GM19463 (cell line): ENCODE measurements at regions not wholly inside any gene's neighbourhood (a gene's known extent, or its start where the extent isn't known, plus 50 kb on each side); places are given as distances from the start of the nearest gene placed in this dataset.
"Not testable (repeated sequence)": the region's sequence is repeated elsewhere in the genome, so short reads cannot be mapped to it uniquely, and the experiment has no call there.

Experiments used
- ATAC-seq: cut with Tn5 transposase; IDR thresholded peaks from one replicate; pipeline ENCODE4 v1.9.1; 2021; ENCODE audit warnings: mild to moderate bottlenecking, moderate library complexity; ENCODE audit not compliant: unreplicated experiment

DNA sequence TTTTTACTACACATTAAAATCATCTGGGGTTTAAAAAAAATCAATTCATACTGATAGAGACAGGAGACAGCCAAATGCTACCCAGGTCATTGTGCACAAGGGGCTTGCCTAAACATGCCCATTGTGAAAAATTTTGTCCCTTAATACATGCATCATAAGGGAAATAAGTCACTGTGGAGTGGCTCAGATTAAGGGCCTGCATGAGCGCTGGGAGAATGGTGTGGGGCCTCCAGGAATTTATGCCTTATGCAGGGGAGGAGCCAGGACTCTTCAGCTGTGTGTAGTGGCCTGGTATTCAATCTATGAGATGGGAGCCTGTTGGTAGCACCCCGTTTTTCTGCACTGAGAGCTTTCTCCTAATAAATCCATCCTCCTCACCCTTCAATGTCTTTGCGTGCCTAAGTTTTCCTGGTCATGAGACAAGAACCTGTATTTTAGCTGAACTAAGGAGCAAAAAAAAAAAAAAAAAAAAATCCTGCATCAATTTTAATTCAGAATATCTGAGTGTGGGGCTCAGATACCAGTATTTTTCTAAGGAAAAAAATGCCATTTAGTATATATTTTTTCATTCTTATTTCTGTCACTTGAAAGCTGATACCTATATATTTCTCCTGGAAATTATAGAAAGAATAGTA is 997.6 kb upstream of the ATXN8OS start:
- no peak for ATAC-seq

DNA sequence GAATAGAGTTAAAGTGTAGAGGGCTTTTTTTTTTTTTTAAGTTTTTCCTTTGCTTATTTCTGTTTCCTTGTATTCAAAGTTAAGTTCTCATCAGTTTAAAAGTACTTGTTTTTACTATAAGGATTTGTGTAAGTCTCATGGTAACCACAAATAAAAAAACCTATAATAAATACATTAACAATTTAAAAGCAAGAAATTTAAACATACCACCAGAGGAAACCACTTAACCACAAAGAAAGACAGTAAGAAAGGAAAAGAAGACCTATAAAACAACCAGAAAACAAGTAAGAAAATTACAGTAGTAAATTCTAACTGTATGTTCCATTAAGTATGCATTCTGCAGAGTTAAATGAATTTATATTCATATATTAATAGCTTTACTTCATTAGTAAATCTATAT is 999.1 kb upstream of the ATXN8OS start:
- no peak for ATAC-seq

DNA sequence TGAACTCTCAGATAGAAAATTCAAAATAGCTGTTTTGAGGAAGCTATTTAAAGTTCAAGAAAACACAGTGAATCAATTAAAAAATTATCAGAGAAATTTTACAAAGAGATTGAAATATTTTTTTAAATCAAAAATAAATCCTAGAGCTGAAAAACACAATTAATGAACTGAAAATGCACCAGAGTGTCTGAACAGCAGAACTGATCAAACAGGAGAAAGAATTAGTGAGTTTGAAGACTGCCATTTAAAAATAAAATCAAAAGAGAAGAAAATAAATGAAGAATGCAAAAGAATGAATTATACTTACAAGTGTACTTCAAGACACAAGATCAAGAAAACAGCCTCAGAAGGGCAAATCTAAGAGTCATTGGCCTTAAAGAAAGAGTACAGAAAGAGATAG is 1000.2 kb upstream of the ATXN8OS start:
- ATAC-seq, result no peak

DNA sequence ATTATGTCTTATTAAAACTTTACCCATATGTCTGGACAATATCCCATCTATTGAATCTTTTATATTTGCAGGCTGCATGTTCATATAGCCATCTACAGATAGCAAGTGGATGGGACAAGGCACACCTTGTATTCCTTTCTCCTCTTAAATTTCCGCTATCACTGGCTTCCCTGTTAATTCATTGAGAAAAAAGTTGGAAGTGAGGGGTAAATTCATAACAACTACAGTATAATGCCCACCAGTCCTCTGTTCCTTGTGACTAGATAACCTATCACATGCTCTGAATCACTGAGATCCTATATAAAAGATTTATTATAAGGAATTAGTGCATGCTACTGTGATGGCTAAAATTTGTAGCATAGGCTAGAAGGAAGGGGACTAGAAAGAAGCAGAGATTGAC is 1005.8 kb upstream of the ATXN8OS start:
- no peak for ATAC-seq

DNA sequence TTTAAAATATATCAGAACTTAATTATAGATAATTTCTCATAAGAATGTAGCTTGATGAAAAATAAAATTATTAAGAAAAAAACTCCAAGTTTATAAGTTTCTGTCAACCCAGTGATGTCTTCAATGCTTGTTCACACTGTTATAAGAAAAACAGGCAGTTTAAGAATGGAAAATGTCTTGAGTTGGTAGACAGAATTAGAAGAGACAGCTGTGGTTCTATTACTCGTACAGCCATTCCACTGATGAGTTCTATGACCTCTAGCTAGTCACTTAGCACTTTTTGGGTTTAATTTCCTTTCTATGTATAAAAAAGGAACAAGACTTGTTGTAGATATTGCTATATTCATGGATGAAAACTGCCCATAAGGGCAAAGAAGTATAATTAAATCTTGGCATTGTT is 1013.1 kb upstream of the ATXN8OS start:
- ATAC-seq, result no peak

DNA sequence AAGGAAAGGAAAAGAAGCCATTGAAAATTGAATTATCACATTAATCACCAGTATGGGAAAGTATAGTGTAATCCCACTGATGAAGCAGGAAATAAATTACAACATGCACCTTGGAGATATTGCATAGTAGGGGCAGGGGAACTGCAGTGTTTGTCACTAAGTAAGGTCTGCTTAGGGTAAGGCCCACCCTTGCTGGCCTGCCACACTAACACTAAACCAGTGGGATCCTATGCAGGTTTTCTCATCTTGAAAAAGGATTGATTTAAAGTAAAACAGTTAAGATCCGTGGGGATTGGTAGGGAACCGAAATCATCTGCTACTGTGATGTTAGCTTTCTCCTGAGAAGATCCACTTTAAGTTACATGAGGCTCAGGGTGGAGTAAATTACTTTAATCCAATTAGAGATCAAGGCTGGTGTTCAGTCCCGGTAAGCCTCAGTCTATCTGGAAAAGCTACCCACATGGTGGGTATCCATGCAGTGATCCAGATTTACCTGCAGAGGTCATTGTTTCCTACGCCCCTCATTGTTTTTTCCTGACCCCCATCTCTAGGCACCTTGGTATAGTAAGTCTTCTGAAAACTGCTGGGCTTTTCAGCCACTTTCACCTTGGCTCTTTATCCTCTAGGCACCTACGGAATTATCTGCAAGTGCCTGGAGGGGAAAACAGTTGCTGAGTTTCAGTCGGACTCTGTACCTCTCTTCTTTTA is 1014.9 kb upstream of the ATXN8OS start:
- ATAC-seq, result no peak

DNA sequence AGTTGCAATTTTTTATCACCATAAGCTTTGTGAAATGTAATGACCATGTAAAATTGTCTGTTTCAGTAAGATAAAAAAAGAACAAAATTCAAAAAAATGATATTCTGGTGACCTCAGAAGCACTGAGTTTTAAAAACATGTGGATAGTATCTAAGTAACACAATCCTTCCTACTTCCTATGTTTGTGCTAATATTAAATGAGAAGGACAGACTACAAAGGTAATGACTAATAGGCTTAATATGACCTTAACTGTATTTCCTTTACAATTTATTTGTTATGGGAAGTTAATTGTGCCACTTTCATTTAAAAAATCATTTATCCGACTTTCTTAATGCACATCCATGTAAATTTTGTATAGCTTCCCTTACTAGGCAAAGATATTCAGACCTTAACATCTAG is 1030.4 kb upstream of the ATXN8OS start:
- ATAC-seq, result no peak

DNA sequence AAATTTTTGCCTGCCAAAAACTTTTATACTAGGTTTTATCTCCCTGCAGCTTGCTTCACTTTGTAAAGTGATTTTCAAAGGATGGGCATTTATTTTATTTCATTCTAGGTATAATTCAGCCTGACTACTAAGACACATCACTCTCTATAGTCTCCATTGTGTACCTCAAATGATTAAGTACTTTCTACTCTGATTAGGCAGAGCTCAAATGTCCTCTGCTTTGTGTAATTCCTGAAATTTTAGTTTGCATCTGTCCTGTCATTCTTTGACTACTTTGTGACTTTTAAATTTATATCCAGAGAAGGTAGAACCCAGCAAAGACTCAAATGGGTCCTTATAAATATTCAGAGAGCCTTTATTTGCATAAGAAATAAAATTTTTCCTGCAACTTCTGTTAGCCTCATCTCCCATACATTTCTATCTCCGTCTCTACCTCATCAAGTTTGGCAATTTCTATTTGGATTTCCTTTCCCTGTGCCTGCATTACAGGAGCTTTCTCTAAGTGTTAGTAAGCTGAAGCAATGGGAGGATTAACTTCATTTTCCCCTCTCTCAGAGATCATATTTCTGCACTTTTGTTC is 1038.0 kb upstream of the ATXN8OS start:
- no peak for ATAC-seq

DNA sequence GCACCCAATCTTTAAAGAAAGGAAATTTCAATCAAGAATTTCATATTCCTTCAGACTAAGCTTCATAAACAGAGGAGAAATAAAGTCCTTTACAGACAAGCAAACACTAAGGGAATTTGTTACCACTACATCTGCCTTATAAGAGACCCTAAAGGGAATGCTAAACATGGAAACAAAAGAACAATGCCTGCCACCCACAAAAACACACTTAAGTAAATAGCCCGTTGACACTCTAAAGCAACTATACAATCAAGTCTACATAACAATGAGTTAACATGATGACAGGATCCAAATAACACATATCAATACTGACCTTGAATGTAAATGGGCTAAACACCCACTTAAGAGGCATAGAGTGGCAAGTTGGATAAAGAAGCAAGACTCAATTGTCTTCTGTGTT is 1056.9 kb upstream of the ATXN8OS start:
- no peak for ATAC-seq

DNA sequence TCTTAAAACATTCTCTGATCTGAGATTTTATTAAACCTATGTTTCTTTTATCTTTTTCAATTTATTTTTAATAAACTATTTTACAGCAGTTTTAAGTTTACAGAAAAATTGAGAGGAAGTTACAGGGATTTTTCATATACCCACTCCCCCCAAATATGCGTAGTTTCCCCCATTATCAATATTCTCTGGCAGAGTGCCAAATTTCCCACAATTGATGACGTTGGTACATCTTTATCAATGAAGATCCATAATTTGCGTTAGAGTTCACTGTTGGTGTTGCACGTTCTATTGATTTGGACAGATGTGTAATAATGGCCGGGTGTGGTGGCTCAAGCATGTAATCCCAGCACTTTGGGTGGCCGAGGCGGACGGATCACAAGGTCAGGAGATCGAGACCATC is 1063.0 kb upstream of the ATXN8OS start:
- ATAC-seq, result no peak

DNA sequence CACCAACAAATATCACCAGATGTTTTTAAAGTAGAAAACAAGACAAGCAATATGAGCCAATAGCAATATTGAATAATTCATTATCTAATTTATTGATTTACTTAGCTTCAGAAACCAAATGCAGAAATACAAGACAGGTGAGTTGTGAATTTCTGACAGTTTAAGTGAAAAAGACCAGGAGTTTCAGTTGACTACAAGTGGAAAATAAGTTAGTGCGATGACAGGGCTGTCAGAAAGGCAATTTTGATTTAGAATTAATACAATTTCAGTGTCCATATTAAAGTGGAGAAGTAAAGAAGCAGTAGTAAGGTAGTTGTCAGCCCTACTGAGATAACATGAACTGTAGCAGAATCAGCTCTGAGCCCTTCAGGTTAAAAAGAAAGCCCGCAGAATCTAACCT is 1066.7 kb upstream of the ATXN8OS start:
- no peak for ATAC-seq

DNA sequence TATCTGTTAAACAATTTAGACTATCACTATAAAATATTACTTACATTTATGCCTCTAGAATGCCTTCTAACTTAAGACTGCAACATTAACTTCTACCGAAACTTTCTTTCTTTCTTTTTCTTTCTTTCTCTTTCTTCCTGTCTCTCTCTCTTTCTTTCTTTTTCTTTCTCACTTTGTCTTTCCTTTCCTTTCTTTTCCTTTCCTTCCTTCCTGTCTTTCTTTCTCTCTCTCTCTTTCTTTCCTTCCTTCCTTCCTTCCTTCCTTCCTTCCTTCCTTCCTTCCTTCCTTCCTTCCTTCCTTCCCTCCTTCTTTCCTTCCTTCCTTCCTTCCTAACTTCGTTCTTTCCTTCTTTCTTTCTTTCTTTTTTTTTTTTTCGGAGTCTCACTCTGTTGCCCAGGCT is 1071.9 kb upstream of the ATXN8OS start:
- ATAC-seq, result no peak

DNA sequence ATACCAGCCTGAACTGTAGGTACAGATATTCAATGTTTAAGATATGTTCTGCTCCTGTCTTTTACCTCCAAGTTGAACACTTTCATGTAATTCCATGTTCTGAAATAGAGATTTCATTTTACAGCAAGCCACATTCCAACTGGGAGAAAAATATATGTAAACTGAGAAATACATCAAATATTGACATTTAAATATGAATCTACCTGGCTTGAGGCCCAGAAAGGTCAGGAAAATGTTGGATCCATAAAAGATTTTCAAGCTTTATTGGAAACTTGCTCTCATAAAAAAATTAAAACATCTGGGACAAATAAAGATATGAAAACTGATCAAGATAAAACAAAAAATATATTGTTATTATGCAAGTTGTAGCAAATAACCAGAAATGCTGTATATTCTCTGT is 1078.7 kb upstream of the ATXN8OS start:
- ATAC-seq, result no peak

DNA sequence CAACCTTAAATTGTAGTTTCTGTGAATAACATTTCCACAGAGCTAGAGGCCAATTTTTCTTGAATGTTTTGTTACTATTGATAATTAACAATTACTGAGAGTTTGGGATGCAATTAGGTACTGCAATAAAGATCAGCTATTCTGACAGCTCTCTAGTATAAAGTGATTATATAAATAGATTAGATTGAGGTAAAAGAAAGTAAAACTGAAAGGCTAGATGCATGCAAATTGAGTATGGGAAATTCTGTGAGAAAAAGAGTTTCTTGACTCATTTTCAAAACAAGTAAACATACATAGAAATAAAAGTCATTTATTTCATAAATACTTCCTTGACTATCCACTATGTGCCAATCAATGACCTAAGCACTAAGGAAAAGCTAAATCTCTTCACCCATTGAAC is 1087.5 kb upstream of the ATXN8OS start:
- ATAC-seq, result no peak

DNA sequence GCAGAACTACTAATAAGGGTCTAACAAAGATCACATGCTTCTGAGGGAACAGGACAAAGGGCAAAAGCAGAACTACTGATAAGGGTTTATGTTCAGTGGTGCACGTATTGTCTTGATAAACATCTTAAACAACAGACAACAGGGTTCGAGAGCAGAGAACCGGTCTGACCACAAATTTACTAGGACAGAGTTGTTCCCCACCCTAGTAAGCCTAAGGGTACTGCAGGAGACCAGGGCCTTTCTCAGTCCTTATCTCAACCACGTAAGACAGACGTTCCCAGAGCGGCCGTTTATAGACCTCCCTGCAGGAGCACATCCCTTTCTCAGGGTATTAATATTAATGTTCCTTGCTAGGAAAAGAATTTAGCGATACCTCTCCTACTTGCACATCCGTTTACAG is 1089.5 kb upstream of the ATXN8OS start:
- not testable (repeated sequence) for ATAC-seq

DNA sequence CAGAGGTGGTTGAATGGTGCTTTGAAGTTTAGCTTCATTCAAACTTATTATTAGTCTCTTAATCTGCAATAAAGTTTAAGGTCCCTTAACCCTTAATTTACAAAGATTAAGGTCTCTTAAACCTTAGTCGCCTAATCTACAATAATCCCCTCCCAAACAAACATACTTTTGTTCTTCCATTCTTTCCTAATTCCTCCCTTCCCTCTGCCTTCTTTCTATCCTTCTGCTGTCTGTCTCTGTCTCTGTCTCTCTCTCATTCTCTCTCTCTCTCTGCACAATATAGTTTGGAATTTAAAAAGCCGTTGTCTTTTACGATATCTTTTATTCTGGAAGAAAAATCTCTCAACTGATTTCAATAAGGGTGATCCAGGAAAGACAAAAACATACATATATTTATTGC is 1096.8 kb upstream of the ATXN8OS start:
- ATAC-seq, result no peak

DNA sequence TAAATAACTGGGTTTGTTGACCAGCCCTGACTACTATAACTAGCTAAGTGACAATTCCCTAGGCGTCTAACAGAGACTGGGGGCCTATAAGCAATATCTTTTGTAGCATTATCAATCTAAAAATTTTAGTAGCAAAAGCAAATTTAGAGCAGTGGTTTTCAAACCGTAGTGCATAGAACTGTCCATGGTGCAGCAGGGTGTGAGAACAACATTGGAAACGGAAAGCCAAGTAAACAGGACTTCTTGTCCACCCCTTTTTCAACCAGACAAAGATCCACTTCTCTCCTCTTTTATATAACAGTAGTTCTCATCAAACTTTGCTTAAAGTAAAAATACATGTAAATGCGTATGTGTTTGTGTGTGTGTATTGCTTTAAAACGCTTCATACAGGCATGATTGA is 1099.1 kb upstream of the ATXN8OS start:
- ATAC-seq, result no peak

DNA sequence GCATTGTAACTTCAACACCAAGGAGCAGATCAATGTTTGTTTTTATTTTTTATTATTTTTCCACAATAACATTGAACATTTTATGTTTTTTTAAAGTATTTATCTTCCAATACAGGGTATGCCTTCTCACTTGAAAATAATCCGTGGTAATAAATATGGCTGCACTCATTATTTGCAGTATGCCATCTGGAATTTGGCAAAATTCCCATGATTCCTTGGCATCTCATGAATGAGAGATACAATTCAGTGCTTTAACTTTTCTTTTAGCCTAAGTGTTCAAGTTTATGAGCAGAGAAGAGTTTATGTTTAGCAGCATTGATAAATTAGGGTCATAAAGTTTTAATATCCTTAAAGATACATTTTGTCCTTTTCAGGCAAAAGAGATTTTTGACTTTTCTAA is 1109.6 kb upstream of the ATXN8OS start:
- ATAC-seq, result no peak

DNA sequence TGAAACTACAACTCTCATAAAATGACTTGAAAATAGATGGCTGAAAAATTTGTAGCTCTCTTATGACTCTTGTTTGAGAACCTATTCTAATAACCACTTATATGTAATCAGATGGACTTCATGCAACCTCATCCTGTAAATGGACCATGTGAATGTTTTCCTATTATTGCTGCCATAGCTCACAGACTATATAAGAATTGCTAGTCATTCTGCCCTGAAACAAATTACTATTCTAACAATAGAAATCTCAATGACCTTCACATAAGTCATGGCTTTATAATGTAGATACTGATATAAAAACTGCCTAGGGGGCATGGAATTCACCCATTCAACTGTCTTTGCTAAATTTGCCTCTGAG is 1111.0 kb upstream of the ATXN8OS start:
- ATAC-seq, result no peak

DNA sequence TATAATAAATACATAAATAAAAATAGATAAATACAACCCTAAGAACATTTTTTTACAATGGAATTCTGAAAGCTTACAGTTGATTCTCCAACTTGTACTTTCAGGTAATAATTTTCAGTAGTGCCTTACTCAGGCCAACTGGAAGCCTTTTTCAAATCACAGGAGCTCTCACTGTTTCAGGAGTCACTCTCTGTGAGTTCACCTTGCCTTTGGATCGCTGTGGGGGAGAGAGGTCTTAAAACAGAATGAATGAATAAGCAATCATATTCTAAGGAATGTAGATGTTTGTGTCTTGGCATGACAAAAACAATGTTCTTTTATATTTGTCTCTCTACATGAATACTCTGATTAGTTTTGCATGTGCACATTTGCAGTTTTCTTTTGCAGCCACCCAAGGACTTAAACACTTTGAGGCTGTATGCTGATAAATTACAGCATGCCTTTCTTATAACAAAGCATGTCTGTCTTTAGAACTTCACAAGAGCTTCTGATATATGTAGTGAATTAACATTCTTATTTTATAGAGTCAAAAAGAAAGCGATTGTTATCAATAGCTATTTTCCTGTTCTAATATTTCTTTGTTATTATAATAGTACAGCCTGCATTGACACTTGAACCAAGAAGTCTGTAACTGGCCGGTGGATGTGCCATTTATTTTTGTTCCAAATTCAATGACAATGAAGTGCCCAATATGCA is 1111.5 kb upstream of the ATXN8OS start:
- ATAC-seq, result no peak

DNA sequence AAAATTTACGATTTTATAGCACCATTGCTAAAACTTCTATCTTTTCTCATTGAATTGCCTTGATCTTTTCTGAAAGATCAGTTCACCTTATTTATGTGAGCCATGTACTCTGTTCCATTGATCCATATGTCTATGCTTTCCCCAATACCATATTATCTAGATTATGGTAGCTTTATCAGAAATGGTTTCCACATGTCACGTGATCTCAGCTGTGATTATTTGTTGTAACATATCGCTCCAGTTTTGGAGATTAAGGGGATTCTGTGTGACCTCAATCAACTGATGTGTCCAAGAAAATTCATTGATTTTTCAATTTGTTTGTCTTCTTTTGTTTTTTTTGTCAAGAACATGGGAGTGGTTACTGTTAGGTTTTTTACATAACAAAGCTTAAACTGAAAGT is 1114.5 kb upstream of the ATXN8OS start:
- ATAC-seq, result no peak

DNA sequence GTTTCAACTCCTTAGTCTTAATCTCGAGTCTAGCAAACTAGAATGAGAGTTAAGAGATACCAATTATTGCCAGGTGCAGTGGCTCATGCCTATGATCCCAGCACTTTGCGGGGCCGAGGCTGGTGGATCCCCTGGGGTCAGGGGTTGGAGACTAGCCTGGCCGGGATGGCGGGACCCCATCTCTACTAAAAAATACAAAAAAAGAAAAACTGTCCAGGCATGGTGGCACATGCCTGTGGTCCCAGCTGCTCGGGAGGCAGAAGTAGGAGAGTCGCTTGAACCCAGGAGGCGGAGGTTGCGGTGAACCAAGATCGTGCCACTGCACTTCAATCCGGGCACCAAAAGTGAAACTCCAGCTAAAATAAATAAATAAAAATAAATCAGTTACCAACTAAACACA is 1119.5 kb upstream of the ATXN8OS start:
- ATAC-seq, result no peak
